NCI-H446 (cell line): ENCODE measurements at regions not wholly inside any gene's neighbourhood (a gene's known extent, or its start where the extent isn't known, plus 50 kb on each side); places are given as distances from the start of the nearest gene placed in this dataset.
A peak's percentile ranks its signal among the peaks of the same experiment; 100 is the strongest.
"Not testable (repeated sequence)": the region's sequence is repeated elsewhere in the genome, so short reads cannot be mapped to it uniquely, and the experiment has no call there.

Experiments
- DNase-seq, 2 experiments: peaks; one replicate each; lab custom pipeline; 2025; lab: John Stamatoyannopoulos, UW

DNA sequence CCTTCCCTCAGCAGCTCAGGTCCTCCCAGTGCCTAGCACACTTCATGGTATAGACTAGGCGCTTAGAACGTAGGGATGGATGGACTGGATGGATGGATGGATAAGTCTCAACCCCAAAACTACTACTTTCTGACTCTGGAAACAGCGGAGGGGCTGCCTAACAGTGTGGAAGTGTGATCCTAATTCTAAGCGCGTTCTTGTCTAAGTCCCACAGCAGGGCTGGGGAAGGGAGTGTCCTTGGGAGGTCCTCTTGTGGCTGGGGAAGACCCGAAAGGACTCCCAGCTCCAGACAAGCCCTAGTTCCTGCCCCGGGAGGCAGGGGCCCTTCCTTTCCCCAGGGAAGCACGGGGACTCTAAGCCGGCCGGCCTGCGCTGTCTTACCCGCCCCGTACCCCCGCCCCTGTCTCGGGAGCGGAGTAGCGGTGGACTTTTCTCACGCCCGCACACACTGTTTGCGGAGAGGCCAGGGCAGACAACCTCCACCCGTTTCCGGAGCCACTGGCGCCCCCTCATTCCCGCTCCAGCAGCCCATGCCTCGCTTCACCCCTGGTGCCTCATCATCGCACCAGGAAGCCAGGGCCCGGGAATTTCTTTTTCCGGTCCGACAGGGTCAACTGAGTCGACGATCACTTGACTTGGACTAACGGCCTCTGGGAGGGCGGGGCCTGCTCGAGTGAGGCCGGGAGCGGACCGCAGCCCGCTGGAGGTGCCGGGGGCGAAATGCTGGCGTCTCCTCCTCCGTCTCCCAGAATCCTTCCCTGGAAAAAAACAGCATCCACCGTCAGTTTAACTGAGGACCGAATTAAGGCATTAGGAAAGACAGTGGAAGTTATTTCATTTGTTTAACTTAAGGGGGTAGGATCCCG is 133.3 kb downstream of the TBC1D2B start:
- DNase-seq = peak; percentile 3 to 47

DNA sequence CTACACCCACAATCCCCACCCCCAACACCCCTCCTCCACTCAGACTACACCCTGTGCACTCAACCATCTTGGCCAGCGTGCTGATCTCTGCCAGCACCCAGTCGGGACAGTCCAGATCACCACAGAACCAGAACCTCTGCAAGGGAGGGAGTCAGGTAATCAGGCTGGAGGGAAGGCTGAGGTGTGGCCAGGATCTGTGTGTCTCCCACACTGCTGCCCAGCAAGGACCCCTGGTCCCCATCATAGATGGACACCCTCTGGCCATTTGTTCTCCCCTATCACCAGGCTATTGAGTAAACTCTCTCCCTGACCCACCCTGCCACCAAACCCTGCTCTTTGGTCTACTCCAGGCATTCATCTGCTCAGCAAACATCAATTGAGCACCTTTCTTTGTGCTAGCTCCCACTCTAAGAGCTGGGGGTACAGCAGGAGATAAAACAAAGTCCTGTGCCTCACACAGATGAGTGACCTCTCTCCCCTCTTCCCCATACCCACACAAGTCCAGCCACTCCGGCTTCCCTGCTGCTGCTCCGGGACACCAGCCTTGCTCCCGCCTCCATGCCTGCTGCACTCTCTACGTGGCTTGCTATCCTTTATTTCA is 134.8 kb downstream of the TBC1D2B start:
- DNase-seq = no peak

DNA sequence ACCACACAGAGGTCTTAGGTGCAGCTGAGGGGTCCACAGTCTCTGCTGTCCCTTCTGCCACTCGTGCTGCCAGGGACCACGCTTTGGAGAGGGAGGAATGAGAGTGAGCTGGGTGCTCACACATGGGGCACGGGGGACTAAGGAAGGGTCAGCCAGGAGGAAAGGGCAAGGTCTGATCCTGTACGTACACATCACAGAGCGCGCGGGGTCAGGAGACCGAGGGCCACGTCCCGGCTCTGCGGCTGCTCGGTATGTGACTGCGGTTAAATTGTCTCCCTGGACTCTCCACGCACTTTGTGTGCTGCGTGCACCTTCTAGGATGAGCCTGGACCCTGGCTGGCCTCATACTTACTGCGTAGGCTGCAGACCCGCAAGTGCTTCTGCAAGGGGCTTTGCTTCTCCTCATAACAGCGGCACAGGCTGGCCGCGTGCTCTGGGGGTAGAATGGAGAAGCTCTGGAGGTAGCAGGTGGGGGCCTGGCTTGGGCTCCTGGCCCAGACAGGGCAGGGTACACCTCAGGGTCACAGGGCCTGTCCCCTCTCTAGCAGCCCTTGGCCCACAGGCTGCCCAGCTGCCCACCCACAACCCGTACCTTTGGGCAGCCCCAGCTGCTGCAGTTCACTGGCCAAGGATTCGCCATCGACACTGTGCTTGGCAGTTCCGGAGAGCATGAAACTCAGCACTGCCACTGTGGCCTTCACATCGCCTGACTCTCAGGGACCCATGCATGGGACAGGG is 136.3 kb downstream of the TBC1D2B start:
- DNase-seq = not testable (repeated sequence)

DNA sequence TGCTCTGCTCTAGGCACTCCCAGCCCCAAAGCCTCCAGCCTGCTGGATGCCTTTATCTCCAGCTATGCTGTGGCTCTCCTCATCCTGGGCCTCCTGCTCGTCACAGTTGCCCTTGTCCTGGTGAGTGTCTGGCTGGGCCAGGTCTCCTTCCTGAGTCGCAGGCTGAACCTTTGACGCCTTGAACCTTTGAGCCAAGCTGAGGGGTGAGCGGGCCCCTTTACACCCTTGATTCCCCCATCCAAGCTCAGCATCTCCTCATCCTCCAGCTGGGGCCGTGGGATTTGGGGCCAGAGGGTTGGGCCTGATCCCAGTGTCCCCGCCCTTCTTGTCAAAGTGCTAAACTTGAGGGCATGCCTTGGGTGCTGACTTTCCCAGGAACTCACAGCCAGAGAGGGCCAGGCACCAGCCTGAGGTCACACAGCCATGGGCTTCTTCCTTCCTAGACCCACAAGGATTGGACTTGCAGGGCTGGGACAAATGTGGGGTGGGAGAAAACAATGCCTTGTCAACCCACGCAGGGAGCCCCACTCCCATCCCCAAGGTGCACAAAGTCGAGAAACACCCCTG is 137.0 kb downstream of the TBC1D2B start:
- no peak for DNase-seq

DNA sequence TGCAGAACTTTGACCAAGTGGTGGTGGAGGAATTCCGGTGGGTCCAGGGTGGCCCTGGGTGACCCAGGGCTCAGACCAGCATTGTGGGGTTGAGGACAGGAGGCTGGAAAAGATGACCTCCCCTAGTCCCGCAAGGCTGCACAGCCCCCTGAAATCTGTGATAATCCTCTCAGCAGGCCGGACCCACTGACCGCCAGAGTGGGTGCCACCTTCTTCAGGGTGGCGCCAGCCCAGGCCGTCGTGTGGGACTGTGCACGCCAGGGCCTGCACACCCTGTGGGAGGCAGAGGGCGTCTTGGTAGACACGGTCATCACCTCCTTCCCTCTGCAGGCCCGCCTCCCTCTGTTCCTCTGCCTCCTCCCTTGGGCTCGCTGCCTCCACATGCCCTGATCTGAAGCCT is 137.7 kb downstream of the TBC1D2B start:
- DNase-seq = no peak

GRCh38 chr15:77939026-77939425 is 138.5 kb downstream of the TBC1D2B start:
- peak in 1 of 2 experiments; percentile 16 for DNase-seq

DNA sequence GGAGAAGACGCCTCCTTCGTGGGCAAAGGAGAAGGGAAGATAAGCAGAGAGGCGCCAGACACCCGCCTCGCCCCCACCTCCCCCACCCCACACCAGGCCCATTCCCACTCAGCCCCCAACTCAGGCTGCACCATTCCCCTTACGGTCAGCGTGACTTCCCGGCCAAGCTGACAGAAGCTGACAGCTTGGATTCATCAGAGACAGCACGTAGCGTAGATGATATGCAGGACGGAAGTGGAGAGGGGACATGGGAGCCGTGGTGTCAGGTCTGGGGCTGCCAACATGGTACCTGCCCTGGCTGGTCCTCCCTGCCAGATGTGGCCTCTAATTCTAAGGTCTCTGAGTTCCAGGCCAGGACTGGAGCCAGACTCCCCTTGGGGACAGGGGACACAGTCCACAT is 139.0 kb downstream of the TBC1D2B start:
- not testable (repeated sequence) for DNase-seq

- not testable (repeated sequence) for DNase-seq
Observed at GRCh38 chr15:77936567-77936966, 140.9 kb downstream of the TBC1D2B start.

DNA sequence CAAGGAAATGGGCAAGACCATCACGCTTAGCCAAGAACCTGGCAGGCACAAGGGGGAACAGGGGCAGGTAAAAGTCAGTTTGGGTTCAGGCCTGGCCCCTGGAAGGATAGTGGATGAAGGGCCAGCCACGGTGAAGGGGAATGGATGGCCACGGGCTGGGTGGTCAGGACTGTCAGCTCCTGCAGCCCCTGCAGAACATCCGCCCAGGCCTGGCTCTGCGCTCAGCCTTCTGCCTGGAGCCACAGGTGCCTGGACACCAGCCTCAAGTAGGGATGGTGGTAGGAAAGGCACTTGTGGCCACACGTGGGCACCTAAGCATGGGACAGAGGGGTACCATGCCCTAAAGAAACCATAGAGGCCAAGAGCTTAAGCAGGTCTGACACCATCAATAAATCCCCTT is 143.0 kb downstream of the TBC1D2B start:
- DNase-seq = not testable (repeated sequence)

DNA sequence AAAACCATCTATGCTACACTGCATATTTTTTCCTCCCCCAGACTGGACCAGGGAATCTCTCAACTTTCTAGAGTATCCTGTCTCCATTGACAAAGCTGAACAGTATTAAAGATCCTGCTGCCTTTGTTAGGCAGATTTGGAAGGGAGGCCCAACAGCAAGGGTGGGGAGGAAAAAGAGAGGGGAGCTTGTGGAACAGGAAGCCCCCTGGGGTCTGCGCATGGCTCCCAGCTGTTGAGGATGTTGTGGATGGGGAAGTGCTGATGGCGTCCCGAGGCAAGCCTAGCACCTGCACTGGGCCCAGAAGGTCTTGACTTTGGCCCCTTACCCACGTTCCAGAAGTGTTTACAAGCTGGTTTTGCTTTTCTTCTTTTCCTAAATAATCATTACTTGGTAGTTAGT is 146.6 kb downstream of the TBC1D2B start:
- not testable (repeated sequence) for DNase-seq

DNA sequence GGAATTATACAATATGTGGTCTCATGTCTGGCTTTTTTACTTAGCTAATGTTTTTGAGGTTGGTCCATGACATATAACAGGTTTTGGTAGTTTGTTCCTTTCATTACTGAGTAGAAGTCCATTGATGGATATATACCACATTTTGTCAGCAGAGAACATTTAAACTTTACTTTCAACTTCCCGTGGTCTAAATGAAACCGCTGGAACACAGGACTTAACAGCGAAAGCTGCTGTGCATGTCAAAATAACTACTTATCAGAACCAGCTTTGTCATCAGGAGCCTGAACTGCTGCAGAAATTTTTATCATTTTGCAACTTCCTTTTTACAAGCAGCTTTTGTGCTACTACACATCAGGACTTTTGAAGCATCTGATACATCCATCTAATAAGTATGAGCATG is 147.0 kb downstream of the TBC1D2B start:
- DNase-seq = not testable (repeated sequence)

- DNase-seq = not testable (repeated sequence)
Observed at GRCh38 chr15:77926789-77927188, 150.7 kb downstream of the TBC1D2B start.

DNA sequence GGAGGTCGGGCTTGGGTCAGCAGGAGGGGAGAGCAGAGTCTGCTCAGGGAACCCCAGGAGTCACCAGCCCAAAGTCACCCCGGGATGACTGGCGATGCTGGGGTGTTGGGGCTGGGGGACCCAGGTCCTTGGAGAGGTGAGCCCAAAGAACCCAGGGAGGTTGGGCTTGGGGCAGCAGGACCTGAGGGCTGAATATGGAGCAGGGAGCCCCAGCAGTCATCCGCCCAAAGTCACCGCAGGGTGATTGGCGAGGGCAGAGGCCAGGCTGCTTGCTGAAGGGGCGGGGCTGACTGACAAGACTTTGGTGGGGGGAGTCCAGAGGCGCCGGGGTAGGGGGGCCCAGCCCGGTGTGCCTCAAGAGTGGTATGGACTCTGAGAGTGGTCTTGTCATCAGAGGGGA is 151.2 kb downstream of the TBC1D2B start:
- DNase-seq = not testable (repeated sequence)

GRCh38 chr15:77925101-77925500 is 152.4 kb downstream of the TBC1D2B start:
- DNase-seq = not testable (repeated sequence)

- DNase-seq = no peak
Observed at GRCh38 chr15:77921664-77922063, 155.8 kb downstream of the TBC1D2B start.

DNA sequence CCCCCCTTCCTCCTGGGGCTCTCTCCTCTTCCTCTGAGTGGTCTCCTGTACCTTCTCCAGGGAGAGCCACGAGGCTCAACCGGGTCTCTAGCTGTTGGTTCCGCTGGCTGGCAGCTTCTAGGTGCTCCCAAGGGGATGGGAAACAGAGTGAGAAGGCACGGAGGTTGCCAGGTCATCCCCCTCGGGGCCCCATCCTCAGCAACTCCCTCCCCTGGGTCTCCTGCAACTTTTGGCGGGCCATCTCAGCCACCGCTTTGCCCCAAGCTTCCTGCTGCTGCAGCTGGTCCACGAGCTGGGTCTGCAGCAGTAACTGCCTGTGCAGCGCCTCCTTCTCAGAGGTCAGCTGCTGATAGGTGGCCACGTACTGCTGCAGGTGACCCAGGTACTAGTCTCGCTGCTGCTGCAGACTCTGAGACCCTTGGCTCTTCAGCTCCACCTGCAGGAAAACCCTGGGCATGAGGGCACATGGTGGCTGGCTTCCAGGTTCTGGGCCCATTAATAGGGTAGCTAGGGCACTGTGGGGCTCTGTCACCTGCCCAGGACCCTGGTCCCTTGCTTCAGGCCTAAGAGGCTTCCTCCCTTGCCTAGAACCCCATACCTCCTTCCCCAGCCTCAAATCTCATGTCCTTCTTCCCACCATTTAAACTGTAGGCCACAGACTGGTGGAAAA is 160.4 kb downstream of the TBC1D2B start:
- not testable (repeated sequence) for DNase-seq

GRCh38 chr15:77915961-77916330 is 161.6 kb downstream of the TBC1D2B start:
- not testable (repeated sequence) for DNase-seq

DNA sequence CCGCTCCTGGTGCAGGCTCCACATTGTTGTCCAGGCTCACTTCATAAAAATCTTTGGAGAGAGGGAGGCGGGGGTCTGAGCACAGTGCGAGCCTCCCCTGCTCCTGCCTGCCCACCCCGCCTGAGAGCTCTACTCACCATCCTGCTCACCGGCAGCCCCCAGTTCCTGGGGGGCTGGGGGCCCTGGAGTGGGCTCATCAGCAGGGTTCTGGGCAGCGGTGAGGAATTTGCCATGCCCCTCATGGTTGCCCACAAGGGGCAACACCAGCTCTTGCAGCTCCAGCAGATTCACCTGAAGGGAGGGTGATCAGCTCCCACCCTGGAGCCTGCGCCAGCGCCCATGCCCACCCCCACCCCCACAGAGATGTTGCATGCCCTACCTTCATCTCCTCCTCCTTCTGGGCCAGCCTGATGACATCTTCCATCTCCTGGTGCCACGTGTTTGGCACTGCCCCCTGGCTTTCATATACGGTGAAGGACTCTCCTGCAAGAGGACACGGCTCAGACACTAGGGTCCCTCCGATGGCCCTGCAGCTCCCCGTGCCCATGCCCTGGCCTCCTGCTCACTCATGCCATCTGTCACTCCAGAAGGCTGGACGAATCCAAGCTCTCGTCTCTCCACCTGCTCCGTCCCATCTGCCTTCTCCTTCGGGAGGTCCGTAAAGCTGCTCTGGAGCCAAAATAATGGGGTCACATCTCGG is 162.1 kb downstream of the TBC1D2B start:
- DNase-seq = no peak

- not testable (repeated sequence) for DNase-seq
Observed at GRCh38 chr15:77914531-77914930, 163.0 kb downstream of the TBC1D2B start.

DNA sequence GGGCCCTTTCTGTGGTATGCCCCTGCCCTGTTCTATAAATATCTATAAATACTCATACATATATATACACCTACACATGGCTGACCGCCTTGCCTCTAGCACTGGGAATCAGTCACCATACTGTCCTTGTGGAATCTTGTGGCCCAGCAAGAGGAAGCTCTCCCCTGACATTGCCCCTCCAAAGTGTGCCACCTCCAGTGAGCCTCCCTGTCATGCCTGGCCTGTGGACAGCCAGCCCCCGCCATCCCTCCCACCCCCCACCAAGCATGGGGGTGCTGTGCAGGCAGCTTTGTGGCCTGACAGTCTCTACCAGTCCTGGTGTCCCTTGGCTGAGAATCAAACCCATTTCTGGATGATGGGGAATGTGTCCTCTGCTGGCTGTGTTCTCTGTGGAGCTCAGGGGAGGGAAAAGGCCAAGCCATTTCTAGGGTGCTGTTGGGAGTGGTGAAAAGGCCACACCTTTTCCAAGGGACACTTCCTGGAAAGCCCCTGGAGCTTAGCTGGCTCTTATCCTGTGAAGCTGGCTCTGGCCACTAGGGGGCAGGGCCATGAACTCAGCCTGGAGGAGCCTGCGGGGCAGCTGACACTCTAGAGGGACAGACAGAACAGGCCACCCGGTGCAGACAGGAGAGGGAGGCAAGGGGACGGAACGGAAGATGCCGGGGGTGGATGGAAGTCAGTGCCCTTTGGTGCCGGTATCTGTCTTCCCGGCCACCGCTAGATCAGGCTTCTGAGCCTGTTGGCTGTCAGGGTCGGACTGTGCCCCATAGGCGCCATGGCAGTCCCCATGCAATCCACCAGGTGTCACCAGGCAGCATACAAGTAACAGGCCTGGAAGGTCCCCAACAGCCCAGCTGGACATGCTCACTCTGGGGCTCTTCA is 167.2 kb downstream of the TBC1D2B start:
- peak; percentile 8 to 48 for DNase-seq
